BJ (cell line): ENCODE measurements at regions not wholly inside any gene's neighbourhood (a gene's known extent, or its start where the extent isn't known, plus 50 kb on each side); places are given as distances from the start of the nearest gene placed in this dataset.

Experiments used
- CTCF ChIA-PET: fragments of 350-600 bp; formaldehyde crosslinking; extraction: SDS; loops from one replicate; lab custom pipeline; 2021; ENCODE audit warnings: antibody characterized with exemption, inconsistent platforms; lab: Yijun Ruan, JAX
- POLR2A ChIA-PET: fragments of 300-600 bp; sonication (Branson Sonifier 250); formaldehyde crosslinking; extraction: SDS; loops from one replicate; lab custom pipeline; 2021; ENCODE audit warnings: antibody characterized with exemption; lab: Charles Lee
- DNase-seq: peaks from one replicate; pipeline ENCODE4 v3.0.0-alpha.2; 2011; ENCODE audit warnings: low read depth
- H3K27me3 ChIP-seq: 2 replicates; pipeline ENCODE4 v1.6.0; 2011; ENCODE audit warnings: low read length; ENCODE audit not compliant: control insufficient read depth, insufficient read depth
- H3K36me3 ChIP-seq: 2 replicates; pipeline ENCODE4 v1.5.1; 2011; ENCODE audit warnings: low read length; ENCODE audit not compliant: control insufficient read depth, insufficient read depth
- H3K4me3 ChIP-seq: 2 replicates; pipeline ENCODE4 v1.5.1; 2011; ENCODE audit warnings: low read depth, mild to moderate bottlenecking, control low read depth, low read length
- CTCF ChIP-seq: IDR thresholded peaks from 2 replicates; pipeline ENCODE4 v1.5.1; 2011; ENCODE audit warnings: low read depth, mild to moderate bottlenecking, control low read depth, inconsistent platforms, low read length, moderate library complexity; ENCODE audit not compliant: insufficient read depth

- ChIA-PET CTCF (interaction anchor here (1.4 to 5.6 kb wide), 4 partner anchors 10 to 278 kb away, joined by 3 to 48 read pairs (median 8); no protein-coding TSS in a partner anchor), POLR2A (no interaction called here)
- Histone ChIP-seq H3K36me3 (no peaks in the 10 kb centered on the region), H3K4me3 (no peak overlapping the region), H3K27me3 (peaks cover 21% of the 10 kb centered on the region)
- TF ChIP-seq CTCF, result no peak
- DNase-seq, result no peak
These were observed 151.4 kb downstream of the KLF13 start for GRCh38 chr15:31477851-31478701.

- Histone ChIP-seq H3K4me3 (no peak overlapping the region), H3K36me3 (no peaks in the 10 kb centered on the region), H3K27me3 (peaks cover 21% of the 10 kb centered on the region)
- no peak for TF ChIP-seq CTCF
- ChIA-PET POLR2A (no interaction called here), CTCF (interaction anchor here (1.7 to 5.6 kb wide), 3 partner anchors 9 to 278 kb away, joined by 7 to 48 read pairs (median 10); no protein-coding TSS in a partner anchor)
- no peak for DNase-seq
These were observed 152.1 kb downstream of the KLF13 start for GRCh38 chr15:31478702-31479221.

GRCh38 chr15:31480356-31481025 is 153.9 kb downstream of the KLF13 start:
- TF ChIP-seq CTCF, result no peak
- POLR2A ChIA-PET, result no interaction called here
- DNase-seq, result no peak
- Histone ChIP-seq H3K4me3 (no peak overlapping the region), H3K36me3 (no peaks in the 10 kb centered on the region), H3K27me3 (peaks cover 24% of the 10 kb centered on the region)
- CTCF ChIA-PET, result interaction anchor here (1.0 to 3.0 kb wide), 3 partner anchors 8 to 10 kb away, joined by 4 to 10 read pairs (median 8); no protein-coding TSS in a partner anchor

GRCh38 chr15:31481142-31481541 is 154.5 kb downstream of the KLF13 start:
- Histone ChIP-seq H3K4me3 (no peak overlapping the region), H3K36me3 (no peaks in the 10 kb centered on the region), H3K27me3 (peaks cover 24% of the 10 kb centered on the region)
- ChIA-PET POLR2A (no interaction called here), CTCF (interaction anchor here (0.6 to 3.0 kb wide), 6 partner anchors 8 to 93 kb away, joined by 3 to 10 read pairs (median 4); no protein-coding TSS in a partner anchor)
- DNase-seq, result no peak
- no peak for TF ChIP-seq CTCF
